ENCODE measurements at regions not wholly inside any gene's neighbourhood (a gene's known extent, or its start where the extent isn't known, plus 50 kb on each side); places are given as distances from the start of the nearest gene placed in this dataset.

- TF ChIP-seq CTCF (IDR thresholded peaks at IDR 0.05), result no peak
- no peak for TF ChIP-seq POLR2A (IDR thresholded peaks at IDR 0.05)
Measured at GRCh38 chr3:110413266-110413665, 658.4 kb upstream of the NECTIN3 start.

All from prostate gland (tissue), 2 donors.